Omental fat pad (tissue), 3 donors: ENCODE measurements at regions not wholly inside any gene's neighbourhood (a gene's known extent, or its start where the extent isn't known, plus 50 kb on each side); places are given as distances from the start of the nearest gene placed in this dataset.
"Not testable (repeated sequence)": the region's sequence is repeated elsewhere in the genome, so short reads cannot be mapped to it uniquely, and the experiment has no call there.

Experiments used
- ATAC-seq: fragments of 150-250 bp; one replicate; pipeline ENCODE4 v1.9.1; 2016; ENCODE audit warnings: mild to moderate bottlenecking, moderate library complexity; ENCODE audit not compliant: low FRiP score
- DNase-seq: peaks from one replicate; pipeline ENCODE4 v3.0.0-alpha.2; 2019; ENCODE audit warnings: low spot score
- CTCF ChIP-seq, 3 donors: fragments of 450-650 bp; IDR thresholded peaks; one replicate each; pipeline ENCODE4 v1.5.1; 2016 to 2017; ENCODE audit warnings: antibody characterized with exemption in 3 of 3, mild to moderate bottlenecking in 3 of 3, moderate library complexity in 2 of 3

GRCh38 chr9:87359958-87360601 lies 137.6 kb upstream of the DAPK1 start:
- TF ChIP-seq CTCF (IDR thresholded peaks at IDR 0.05): no peak
- no peak for ATAC-seq
- no peak for DNase-seq

GRCh38 chr9:87370049-87370685 lies 127.5 kb upstream of the DAPK1 start:
- no peak for TF ChIP-seq CTCF (IDR thresholded peaks at IDR 0.05)
- DNase-seq: no peak

GRCh38 chr9:87371795-87372355 lies 125.8 kb upstream of the DAPK1 start:
- DNase-seq (no peak), ATAC-seq (no peak)
- TF ChIP-seq CTCF (IDR thresholded peaks at IDR 0.05): no peak

More at GRCh38 chr9:87370049-87370685, 127.5 kb upstream of the DAPK1 start:
- ATAC-seq: no peak

- ATAC-seq: no peak
- no peak for TF ChIP-seq CTCF (IDR thresholded peaks at IDR 0.05)
- no peak for DNase-seq
These were observed 125.3 kb upstream of the DAPK1 start for GRCh38 chr9:87372356-87372851.

- peak; percentile 86 for ATAC-seq
- not testable (repeated sequence) for DNase-seq
These were observed 123.4 kb upstream of the DAPK1 start for GRCh38 chr9:87374023-87374919.

- DNase-seq (no peak), ATAC-seq (peak; percentile 39)
- TF ChIP-seq CTCF (IDR thresholded peaks at IDR 0.05): no peak
These were observed 122.1 kb upstream of the DAPK1 start for GRCh38 chr9:87375397-87376073.
